HG02852 (cell line): ENCODE measurements at regions not wholly inside any gene's neighbourhood (a gene's known extent, or its start where the extent isn't known, plus 50 kb on each side); places are given as distances from the start of the nearest gene placed in this dataset.
"Not testable (repeated sequence)": the region's sequence is repeated elsewhere in the genome, so short reads cannot be mapped to it uniquely, and the experiment has no call there.

Experiments used
- ATAC-seq: cut with Tn5 transposase; IDR thresholded peaks from one replicate; pipeline ENCODE4 v1.9.1; 2021; ENCODE audit warnings: mild to moderate bottlenecking, moderate library complexity; ENCODE audit not compliant: unreplicated experiment

DNA sequence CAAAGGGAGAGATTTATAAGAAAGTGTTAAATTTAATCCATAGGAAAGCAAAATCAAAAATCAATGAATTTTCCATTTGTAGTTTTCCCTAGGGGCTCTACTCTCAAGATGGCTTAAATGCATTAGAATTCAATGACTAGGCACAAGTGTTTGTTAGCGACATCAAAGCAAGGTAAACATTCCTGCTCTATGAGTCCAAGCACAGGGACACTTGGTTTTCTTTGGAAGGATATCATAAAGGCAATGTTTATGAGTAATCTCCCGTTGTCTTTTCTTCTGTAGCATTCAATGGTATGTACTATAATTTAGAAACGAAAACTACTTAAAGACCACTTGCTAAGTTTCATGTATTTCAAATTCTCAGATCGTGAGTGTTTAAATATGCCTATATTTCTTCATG lies 54.8 kb upstream of the ZNF717 start:
- not testable (repeated sequence) for ATAC-seq

DNA sequence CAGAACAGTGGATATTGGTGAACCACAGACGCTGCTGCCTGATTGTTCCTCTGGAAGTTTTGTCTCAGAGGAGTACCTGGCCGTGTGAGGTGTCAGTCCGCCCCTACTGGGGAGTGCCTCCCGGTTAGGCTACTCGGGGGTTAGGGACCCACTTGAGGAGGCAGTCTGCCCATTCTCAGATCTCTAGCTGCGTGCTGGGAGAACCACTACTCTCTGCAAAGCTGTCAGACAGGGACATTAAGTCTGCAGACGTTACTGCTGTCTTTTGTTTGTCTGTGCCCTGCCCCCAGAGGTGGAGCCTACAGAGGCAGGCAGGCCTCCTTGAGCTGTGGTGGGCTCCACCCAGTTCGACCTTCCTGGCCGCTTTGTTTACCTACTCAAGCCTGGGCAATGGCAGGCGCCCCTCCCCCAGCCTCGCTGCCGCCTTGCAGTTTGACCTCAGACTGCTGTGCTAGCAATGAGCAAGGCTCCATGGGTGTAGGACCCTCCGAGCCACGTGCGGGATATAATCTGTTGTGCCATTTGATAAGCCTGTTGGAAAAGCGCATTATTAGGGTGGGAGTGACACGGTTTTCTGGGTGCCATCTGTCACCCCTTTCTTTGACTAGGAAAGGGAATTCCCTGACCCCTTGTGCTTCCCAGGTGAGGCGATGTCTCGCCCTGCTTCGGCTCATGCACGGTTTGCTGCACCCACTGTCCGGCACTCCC lies 65.1 kb upstream of the ZNF717 start:
- ATAC-seq: not testable (repeated sequence)

- no peak for ATAC-seq
Measured at GRCh38 chr3:75863130-75863529, 77.8 kb upstream of the ZNF717 start.

DNA sequence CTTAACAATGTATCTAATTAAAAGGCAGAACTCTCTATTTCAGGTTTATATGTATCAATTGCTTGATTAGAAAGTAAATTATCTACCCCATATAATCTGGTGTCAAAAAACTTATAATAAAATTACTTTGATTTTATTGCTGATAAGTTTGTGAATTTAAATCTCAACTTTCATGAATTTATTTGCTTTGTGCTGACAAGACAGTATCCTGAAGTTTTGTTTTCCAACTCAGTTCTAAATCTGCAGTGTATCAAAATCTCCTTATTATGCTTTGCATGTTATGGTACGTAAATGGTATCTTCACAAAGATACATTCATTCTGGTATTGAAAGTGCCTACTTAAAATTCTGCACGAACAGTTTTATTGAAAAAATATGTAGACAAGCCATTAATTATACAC lies 78.5 kb upstream of the ZNF717 start:
- ATAC-seq: no peak

DNA sequence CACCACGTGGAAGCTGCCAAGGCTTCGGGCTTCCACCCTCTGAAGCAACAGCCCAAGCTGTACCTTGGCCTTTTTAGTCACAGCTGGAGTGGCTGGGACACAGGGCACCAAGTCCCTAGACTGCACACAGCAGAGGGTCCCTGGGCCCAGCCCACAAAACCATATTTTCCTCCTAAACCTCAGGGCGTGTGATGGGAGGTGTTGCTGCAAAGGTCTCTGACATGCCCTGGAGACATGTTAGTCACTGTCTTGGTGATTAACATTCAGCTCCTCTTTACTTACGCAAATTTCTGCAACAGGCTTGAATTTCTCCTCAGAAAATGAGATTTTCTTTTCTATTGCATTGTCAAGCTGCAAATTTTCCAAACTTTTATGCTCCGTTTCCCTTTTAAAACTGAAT lies 98.4 kb upstream of the ZNF717 start:
- ATAC-seq: not testable (repeated sequence)

DNA sequence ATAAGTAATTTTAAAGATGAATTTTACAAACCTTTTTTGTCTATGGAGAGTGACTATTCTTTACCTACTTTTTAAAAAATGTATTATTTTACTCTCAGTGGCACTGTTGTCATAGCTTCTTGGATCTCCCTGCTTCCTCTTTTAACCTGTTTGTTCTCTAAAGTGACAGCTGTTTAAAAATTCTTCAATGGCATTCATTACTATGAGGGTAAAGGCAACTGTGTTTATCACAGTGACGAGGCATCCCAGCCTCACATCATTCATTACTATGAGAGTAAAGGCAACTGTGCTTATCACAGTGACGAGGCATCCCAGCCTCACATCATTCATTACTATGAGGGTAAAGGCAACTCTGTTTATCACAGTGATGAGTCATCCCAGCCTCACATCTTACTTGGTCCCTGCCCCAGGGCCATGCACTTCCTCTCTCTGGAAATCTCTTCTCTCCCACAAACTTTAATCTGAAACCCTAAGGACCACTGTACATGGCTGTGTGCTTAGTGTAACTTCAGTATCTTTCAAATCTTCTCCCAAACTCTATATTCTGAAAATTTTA lies 101.7 kb upstream of the ZNF717 start:
- ATAC-seq: no peak

DNA sequence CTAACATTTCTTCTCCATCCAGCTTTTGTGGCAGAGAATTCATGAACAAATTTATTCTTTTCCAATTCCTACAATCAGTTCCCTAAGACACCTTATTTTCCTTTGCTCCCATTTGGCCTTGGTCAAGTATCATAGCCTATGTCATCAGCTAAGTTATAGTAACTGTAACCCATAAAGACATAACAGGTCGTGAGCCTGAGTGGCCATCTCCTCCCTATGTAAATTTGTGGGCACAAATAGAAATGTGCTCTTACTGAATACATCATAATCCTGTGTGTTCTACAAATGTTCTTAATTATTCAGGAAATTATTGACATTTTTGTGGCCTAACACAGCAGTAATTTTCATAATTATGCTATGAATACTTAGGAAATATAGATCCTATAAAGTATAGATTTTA lies 108.9 kb upstream of the ZNF717 start:
- no peak for ATAC-seq

GRCh38 chr3:75896265-75896664 lies 110.9 kb upstream of the ZNF717 start:
- no peak for ATAC-seq

DNA sequence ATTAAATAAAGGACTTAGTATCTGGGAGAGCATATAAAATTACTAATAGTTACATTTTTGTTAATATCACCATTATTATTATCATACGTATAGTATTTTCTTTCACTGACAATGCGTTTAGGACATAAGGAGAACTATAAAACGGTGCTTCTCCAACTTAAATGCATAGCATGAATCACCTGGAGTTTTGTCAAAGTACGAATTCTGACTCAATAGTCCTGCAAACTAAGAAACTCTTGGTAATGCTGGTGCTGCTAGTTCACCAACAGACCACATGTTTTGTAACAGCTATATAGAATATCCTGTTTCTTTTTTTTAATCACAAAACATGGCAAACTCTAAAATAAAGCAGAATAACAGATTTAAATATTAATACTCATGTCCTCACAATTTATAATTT lies 116.1 kb upstream of the ZNF717 start:
- ATAC-seq: not testable (repeated sequence)

DNA sequence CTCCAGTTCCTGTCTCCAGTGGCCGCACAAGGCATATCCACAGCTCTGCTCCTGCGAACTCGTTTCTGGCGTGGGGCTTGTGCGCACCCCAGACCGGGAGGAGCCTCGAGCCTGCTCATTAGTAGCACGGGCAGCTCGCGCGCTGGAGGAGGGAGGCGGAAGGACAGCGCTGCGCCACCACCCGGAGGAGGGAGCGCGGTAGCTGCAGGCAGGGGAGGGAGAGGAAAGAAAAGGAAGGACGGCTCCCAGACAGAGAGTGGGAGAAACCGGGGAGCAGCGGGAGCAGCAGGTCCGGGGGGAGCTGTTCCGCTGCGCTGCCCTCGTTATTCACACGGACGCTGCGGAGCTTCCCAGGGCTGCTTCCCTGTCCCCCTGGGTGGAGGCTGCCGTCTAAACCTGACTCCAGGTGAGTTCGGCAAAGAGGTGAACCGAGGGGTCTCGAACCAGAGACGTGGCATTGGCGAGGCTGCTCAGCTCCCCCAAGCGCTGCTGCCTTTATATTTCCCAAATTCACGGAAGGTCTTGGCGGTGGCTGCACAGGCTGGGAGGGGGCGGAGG lies 121.3 kb upstream of the ZNF717 start:
- ATAC-seq: no peak

DNA sequence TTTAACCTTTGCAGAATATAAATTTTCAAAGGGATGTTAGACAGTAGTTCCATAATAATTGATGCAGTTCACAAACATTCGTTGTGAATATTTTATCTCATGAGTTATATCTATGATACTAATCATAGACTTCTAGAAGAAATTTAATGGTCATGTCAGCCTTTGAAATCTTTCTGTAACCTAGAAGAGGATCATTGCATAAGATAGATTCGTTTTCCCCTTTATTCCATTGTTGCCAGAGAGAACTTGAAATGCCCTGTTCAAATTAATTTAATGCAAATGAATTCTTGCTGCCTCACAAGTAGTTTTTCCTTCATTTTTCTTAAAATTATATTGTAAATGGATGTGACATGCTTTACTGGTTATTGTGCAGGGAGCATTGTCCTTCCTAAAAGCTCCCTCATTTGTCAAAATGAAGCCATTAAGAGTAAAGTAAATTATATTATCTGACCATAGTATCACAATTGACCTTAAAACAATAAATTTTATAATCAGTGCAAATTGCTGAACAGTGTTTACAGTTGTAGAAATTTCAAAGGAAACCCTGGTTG lies 128.5 kb upstream of the ZNF717 start:
- no peak for ATAC-seq

DNA sequence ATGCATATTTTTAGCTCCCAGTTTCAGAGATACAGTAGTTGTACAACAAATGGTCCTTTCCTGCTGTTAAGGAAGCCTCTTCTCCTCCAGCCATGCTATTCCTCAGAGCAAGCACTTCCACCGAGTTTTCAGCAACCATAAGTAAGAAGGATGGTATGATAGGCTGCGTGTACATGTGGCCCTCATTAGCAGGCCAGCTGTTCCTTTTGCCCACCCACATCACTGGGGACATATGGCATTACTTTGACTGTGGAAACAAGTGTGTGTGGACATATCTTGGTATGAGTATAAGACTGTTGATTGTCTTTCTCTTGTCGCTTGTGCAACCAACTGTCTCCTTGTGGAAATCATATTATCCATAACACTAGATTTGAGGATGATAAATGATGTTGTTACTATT lies 129.4 kb upstream of the ZNF717 start:
- ATAC-seq: not testable (repeated sequence)

GRCh38 chr3:75938921-75939320 lies 153.6 kb upstream of the ZNF717 start:
- no peak for ATAC-seq

GRCh38 chr3:75951941-75952340 lies 166.6 kb upstream of the ZNF717 start:
- ATAC-seq: no peak

- ATAC-seq: not testable (repeated sequence)
Measured at GRCh38 chr3:75960031-75960430, 174.7 kb upstream of the ZNF717 start.

GRCh38 chr3:75962054-75962453 lies 176.7 kb upstream of the ZNF717 start:
- not testable (repeated sequence) for ATAC-seq

DNA sequence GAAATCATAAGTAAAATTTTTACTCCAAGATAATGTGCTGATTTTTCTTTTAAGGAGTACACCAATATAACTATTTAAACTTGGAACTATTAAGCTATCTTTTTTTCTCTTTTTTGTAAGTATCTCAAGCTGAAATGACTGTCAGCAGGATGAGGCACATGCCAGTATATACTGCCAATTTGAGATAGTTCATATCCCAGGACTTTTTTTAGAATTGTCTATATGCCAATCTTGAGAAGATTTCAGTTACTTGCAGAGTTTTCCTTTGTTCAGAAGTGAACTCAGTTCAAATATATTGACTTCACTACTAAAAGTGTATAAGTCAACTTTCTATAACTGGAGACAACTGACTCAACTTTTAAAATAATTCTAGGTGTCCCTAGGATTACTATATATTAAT lies 181.7 kb upstream of the ZNF717 start:
- ATAC-seq: no peak

DNA sequence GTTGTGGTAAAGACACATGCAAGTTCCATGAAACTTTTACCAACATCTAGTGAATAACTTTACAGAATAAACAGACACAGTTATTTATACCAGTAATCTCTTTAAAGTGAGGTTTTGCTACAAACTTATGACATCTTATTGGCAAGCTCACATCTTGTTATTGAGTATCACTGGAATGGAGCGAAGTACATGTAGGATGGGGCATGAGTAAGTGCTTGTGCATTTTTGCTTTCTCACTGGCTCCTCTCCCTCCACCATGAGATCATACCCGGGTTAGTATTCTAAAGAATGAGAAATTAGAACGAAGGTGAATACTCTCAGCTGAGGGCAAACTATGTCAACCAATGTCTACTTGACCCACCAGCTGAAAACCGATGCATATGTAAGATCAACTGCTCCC lies 193.3 kb upstream of the ZNF717 start:
- ATAC-seq: no peak

GRCh38 chr3:75981401-75981800 lies 196.1 kb upstream of the ZNF717 start:
- no peak for ATAC-seq

DNA sequence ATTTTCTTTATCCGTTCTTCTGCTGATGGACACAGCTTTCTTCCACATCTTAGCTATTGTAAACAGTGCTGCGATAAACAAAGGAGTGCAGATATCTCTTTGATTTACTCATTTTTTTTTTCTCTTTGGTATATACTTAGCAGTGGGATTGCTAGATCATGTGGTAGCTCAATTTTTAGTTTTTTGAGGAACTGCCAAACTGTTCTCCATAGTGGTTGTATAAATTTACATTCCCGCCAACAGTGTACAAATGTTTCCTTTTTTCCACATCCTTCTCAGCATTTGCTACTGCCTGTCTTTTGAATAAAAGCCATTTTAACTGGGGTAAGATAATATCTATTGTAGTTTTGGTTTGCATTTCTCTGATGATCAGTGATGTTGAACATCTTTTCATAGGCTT lies 196.8 kb upstream of the ZNF717 start:
- ATAC-seq: no peak

DNA sequence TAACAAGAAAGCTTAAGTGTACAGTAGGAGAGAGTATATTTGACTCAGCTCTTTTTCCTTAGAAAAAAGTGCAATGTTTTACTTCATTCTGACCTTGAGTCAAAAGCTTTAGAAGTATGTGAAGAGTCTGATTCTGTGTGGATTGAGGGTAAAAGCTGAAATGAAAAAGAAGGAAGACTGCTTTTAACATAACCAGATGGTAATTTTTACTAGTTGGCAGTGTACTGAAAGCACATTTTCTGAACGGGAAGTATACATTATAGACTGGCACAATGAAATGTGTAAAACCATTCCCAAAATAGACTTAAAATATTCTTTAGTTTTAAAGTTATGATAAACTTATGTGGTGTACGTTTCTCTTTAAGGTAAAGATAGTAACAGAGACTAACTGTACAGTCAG lies 197.8 kb upstream of the ZNF717 start:
- no peak for ATAC-seq

DNA sequence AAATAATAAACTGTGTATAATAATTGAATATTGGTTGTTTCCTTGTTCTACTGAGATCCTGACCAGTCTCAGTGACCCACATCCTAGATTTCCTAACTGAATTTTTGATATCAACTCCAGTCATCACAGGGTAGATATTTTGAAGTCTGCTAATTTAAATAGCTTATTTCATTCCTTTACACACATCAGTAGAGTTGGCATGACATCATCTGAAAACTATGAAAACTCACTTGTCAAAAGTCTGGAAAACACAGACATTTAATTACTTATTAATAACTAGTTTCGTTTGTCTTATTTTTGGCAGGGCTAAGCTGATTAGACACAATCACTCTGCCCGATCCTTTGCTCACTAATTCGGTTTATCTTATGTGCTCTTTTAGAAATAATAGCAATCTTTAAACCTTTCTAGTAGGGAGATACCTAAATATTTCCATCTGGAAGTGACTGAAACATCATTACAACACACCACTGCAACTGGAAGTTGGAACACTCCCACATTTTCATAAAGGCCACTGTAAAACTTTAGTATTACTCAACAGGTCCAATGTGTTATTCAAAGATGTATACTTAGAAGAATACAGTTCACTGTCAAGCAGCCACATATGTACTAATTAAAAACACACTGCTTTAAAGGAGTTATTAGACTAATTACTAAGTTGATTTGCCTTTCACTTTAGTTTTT lies 198.4 kb upstream of the ZNF717 start:
- ATAC-seq: no peak
